B cell (primary cell): ENCODE measurements at regions not wholly inside any gene's neighbourhood (a gene's known extent, or its start where the extent isn't known, plus 50 kb on each side); places are given as distances from the start of the nearest gene placed in this dataset.

Experiments used
- ATAC-seq: fragments of 200-7000 bp; cut with Tn5 transposase; one replicate; pipeline ENCODE4 v1.10.0; 2021; ENCODE audit warnings: low read depth, mild to moderate bottlenecking, moderate number of reproducible peaks, moderate library complexity
- CTCF ChIA-PET: fragments of 350-600 bp; sonication (Branson Sonifier 250); formaldehyde crosslinking; loops from one replicate; lab custom pipeline; 2021; ENCODE audit warnings: antibody characterized with exemption, inconsistent platforms; lab: Charles Lee
- POLR2A ChIA-PET: fragments of 350-600 bp; sonication (Branson Sonifier 250); formaldehyde crosslinking; loops from one replicate; lab custom pipeline; 2021; ENCODE audit warnings: antibody characterized with exemption; lab: Charles Lee
- DNase-seq: peaks from one replicate; pipeline ENCODE4 v3.0.0; 2013
- H2AFZ ChIP-seq: 2 replicates; pipeline ENCODE4 v1.6.1; 2012; ENCODE audit warnings: mild to moderate bottlenecking, low read depth, low read length; ENCODE audit not compliant: insufficient read depth, poor library complexity, severe bottlenecking
- H3K27ac ChIP-seq, 2 donors: 1 replicate in 1 of 2; 2 replicates in 1 of 2; pipeline ENCODE4 v1.5.1; 2012 to 2013; ENCODE audit warnings: low read length in 2 of 2, mild to moderate bottlenecking in 2 of 2, moderate library complexity in 1 of 2
- H3K27me3 ChIP-seq, 4 experiments: fragments of 200-600 bp in 1 of 4; sonication (generic) in 1 of 4; replicated peaks in 1 of 4; 1 replicate in 2 of 4; 2 replicates in 2 of 4; pipeline versions ENCODE4 v1.6.1 to v1.7.0; 2013 to 2016; ENCODE audit warnings: low read length in 3 of 4, mild to moderate bottlenecking in 2 of 4, mixed read lengths in 1 of 4, moderate library complexity in 1 of 4; ENCODE audit not compliant: insufficient read depth in 4 of 4, control insufficient read depth in 3 of 4; ENCODE audit errors: control extremely low read depth in 1 of 4
- H3K36me3 ChIP-seq, 2 experiments: replicated peaks in 1 of 2; 1 replicate in 1 of 2; 2 replicates in 1 of 2; pipeline versions ENCODE4 v1.6.1 to v1.7.1; 2013; ENCODE audit warnings: low read length in 1 of 2; ENCODE audit not compliant: insufficient read depth in 2 of 2, control insufficient read depth in 1 of 2; ENCODE audit errors: control extremely low read depth in 1 of 2, extremely low read depth in 1 of 2
- H3K4me1 ChIP-seq, 2 donors: fragments of 200-600 bp in 1 of 2; sonication (generic) in 1 of 2; 1 replicate in 1 of 2; 2 replicates in 1 of 2; pipeline versions ENCODE4 v1.5.1 to v1.6.1; 2013 to 2017; ENCODE audit warnings: low read length in 2 of 2; ENCODE audit not compliant: control insufficient read depth in 2 of 2, insufficient read depth in 2 of 2
- H3K4me2 ChIP-seq: replicated peaks from 2 replicates; pipeline ENCODE3; 2012; ENCODE audit warnings: mild to moderate bottlenecking, low read depth, low read length; ENCODE audit not compliant: poor library complexity, severe bottlenecking
- H3K4me3 ChIP-seq, 5 experiments: fragments of 200-600 bp in 1 of 5; sonication (generic) in 1 of 5; 1 replicate in 3 of 5; 2 replicates in 2 of 5; pipeline versions ENCODE4 v1.5.1 to v1.7.0; 2011 to 2016; ENCODE audit warnings: low read length in 4 of 5, mild to moderate bottlenecking in 4 of 5, low read depth in 2 of 5, control low read depth in 1 of 5, moderate library complexity in 1 of 5; ENCODE audit not compliant: insufficient read depth in 1 of 5; ENCODE audit errors: control extremely low read depth in 1 of 5, extremely low read depth in 1 of 5
- H3K79me2 ChIP-seq: fragments of 200-600 bp; sonication (generic); one replicate; pipeline ENCODE4 v1.6.0; 2016; ENCODE audit warnings: low read length; ENCODE audit not compliant: control insufficient read depth, insufficient read depth
- H3K9ac ChIP-seq: fragments of 200-600 bp; sonication (generic); 2 replicates; pipeline ENCODE4 v1.6.1; 2017; ENCODE audit warnings: mild to moderate bottlenecking, low read length, moderate library complexity
- H3K9me3 ChIP-seq, 3 donors: one replicate each; pipeline versions ENCODE4 v1.6.1 to v1.7.1; 2013; ENCODE audit warnings: low read length in 2 of 3; ENCODE audit not compliant: control insufficient read depth in 2 of 3, insufficient read depth in 1 of 3; ENCODE audit errors: control extremely low read depth in 1 of 3
- H4K20me1 ChIP-seq: 2 replicates; pipeline ENCODE4 v1.6.0; 2012; ENCODE audit warnings: mild to moderate bottlenecking, low read length; ENCODE audit not compliant: insufficient read depth, control insufficient read depth, poor library complexity, severe bottlenecking
- H3K27ac Mint-ChIP-seq: one replicate; pipeline ENCODE4 v1.8.0; 2021; ENCODE audit warnings: mixed read lengths
- H3K27me3 Mint-ChIP-seq: one replicate; pipeline ENCODE4 v1.8.0; 2021; ENCODE audit warnings: mixed read lengths
- H3K4me1 Mint-ChIP-seq: one replicate; pipeline ENCODE4 v1.8.0; 2021; ENCODE audit warnings: mixed read lengths
- H3K4me3 Mint-ChIP-seq: one replicate; pipeline ENCODE4 v1.8.0; 2021; ENCODE audit warnings: mixed read lengths
- H3K9me3 Mint-ChIP-seq: one replicate; pipeline ENCODE4 v1.8.0; 2022; ENCODE audit warnings: mixed read lengths; ENCODE audit not compliant: insufficient read depth
- CTCF ChIP-seq: fragments of 200-600 bp; IDR thresholded peaks from one replicate; pipeline ENCODE4 v1.8.0; 2022; ENCODE audit warnings: antibody characterized with exemption, mild to moderate bottlenecking
- EZH2 ChIP-seq: IDR thresholded peaks from 2 replicates; pipeline ENCODE4 v1.6.1; 2012; ENCODE audit warnings: borderline replicate concordance, low read depth, mild to moderate bottlenecking, moderate library complexity, low read length; ENCODE audit not compliant: insufficient read depth, poor library complexity, severe bottlenecking
- WGBS: methylation state at CpG from one replicate; pipeline ENCODE4 v1.1.5; 2013; ENCODE audit warnings: missing lambda C conversion rate; ENCODE audit not compliant: insufficient coverage; 5-methylcytosine and 5-hydroxymethylcytosine counted together
- intact Hi-C: fragments of 100-400 bp; cut with micrococcal nuclease; formaldehyde crosslinking; loops from one replicate; pipeline ENCODE4 v1.10.0; 2022

- WGBS, result 96% methylated on average over 5 of the region's 5 CpGs
- intact Hi-C loops, result no loop called here
- Histone ChIP-seq H3K4me1 (no peaks in the 10 kb centered on the region), H2AFZ (no peak overlapping the region), H3K4me2 (no peak overlapping the region), H3K4me3 (no peak overlapping the region), H3K27ac (no peak overlapping the region), H3K9ac (no peak overlapping the region), H3K36me3 (no peaks in the 10 kb centered on the region), H3K9me3 (no peaks in the 10 kb centered on the region), H3K79me2 (no peaks in the 10 kb centered on the region), H4K20me1 (no peaks in the 10 kb centered on the region), H3K27me3 (peaks cover 0 to 5% (median 0%) of the 10 kb centered on the region in 4 experiments)
- ChIA-PET CTCF (no interaction called here), POLR2A (no interaction called here)
- Mint-ChIP-seq H3K4me3 (no peak overlapping the region), H3K27ac (no peak overlapping the region), H3K4me1 (no peaks in the 10 kb centered on the region), H3K9me3 (no peaks in the 10 kb centered on the region), H3K27me3 (peaks cover 16% of the 10 kb centered on the region)
- ATAC-seq, result no peak
- TF ChIP-seq CTCF (no peak), EZH2 (no peak)
- DNase-seq, result no peak
Measured at GRCh38 chr4:14910411-14910810, 91.9 kb upstream of the CPEB2 start.

GRCh38 chr4:14912426-14912825, 89.9 kb upstream of the CPEB2 start:
- Histone ChIP-seq H2AFZ (no peak overlapping the region), H3K9ac (no peak overlapping the region), H3K79me2 (no peaks in the 10 kb centered on the region), H3K27me3 (peaks cover 0 to 5% (median 0%) of the 10 kb centered on the region in 4 experiments), H3K36me3 (no peaks in the 10 kb centered on the region), H3K27ac (no peak overlapping the region), H3K9me3 (no peaks in the 10 kb centered on the region), H3K4me2 (no peak overlapping the region), H4K20me1 (no peaks in the 10 kb centered on the region), H3K4me3 (no peak overlapping the region), H3K4me1 (no peaks in the 10 kb centered on the region)
- Mint-ChIP-seq H3K27me3 (peaks cover 19% of the 10 kb centered on the region), H3K27ac (no peak overlapping the region), H3K4me1 (no peaks in the 10 kb centered on the region), H3K9me3 (no peaks in the 10 kb centered on the region), H3K4me3 (no peak overlapping the region)
- CTCF ChIA-PET, result no interaction called here
- intact Hi-C loops, result no loop called here
- POLR2A ChIA-PET, result no interaction called here
- no peak for ATAC-seq
- TF ChIP-seq CTCF (no peak), EZH2 (no peak)
- no peak for DNase-seq
- no CpG with 5 or more reads among the region's 2 CpGs for WGBS
